T-helper 1 cell (primary cell): ENCODE measurements at regions not wholly inside any gene's neighbourhood (a gene's known extent, or its start where the extent isn't known, plus 50 kb on each side); places are given as distances from the start of the nearest gene placed in this dataset.

Source experiments
- DNase-seq, 5 donors: peaks; one replicate each; pipeline ENCODE4 v3.0.0-alpha.2; 2012 to 2020

DNA sequence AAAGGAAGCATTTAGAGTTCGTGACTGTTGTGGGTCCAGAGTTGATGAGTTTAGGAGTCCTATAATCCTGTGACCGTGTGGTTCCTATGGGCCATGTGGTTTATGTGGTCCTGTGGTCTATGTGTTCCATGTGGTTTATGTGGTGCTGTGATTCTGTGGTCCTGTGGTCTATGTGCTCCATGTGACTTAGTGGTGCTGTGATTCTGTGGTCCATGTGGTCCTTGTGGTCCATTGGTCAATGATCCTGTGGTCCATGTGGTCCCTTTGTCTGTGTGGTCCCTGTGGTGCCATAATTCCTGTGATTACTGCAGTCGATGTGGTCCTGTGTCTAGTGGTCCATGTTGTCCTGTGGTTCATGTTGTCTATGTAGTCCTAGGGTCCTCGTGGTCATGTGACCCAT is 167.3 kb downstream of the TMEM18 start:
- DNase-seq = no peak

DNA sequence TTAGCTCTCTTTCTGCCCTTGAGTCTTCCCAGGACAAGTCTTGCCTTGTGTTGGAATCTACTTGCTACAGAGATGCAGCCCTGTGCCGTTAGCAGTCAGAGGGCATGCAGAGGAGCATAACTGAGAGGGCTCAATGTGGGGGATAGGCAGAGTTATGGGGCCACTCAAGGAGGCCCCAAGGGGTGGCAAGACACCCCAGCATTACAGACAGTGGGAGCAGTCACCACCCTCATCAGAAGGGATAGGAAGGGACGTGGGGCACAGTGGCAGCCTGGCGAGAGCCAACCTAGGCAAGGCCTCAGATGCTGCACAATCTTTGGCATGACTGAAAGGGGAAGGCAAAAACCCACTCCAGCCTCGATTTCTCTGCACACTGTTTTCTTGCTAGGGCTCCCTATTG is 169.1 kb downstream of the TMEM18 start:
- no peak for DNase-seq

DNA sequence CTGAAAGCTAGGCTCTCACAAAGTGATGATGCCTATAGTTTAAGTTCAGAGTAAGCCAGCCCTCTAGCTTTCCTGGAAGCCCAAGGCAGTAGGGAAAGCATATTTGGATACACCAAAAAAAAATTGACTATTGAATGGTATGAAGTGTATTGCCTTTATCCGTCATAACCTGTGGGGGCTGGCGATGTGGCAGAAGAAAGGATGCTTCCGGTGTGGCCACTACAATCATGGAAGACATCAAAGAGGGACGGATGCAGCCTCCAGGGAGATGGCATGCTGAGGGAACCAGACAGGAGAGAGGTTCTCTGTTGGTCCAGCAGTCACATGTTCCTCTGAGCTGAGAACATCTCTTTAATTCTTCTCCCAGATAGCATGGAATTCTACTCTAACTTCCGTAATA is 170.3 kb downstream of the TMEM18 start:
- DNase-seq = no peak

DNA sequence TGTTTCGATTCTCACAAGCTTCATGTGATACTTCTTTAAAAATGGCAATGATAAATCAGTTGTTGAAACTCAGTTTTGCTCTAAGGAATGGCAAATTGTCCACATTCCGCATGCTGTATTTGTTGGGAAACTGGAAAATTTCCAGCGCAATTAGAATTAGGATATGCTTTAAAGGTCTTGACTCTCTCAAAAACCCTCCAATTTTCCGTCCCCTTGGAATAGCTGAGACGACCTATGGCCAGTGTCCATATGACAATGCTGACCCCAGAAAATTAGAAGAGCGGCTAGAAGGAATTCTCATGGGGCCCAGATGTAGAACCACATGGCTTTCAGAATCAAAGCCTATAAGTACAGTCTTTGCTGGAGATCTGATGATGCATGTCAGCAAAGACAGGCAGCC is 170.8 kb downstream of the TMEM18 start:
- no peak for DNase-seq

DNA sequence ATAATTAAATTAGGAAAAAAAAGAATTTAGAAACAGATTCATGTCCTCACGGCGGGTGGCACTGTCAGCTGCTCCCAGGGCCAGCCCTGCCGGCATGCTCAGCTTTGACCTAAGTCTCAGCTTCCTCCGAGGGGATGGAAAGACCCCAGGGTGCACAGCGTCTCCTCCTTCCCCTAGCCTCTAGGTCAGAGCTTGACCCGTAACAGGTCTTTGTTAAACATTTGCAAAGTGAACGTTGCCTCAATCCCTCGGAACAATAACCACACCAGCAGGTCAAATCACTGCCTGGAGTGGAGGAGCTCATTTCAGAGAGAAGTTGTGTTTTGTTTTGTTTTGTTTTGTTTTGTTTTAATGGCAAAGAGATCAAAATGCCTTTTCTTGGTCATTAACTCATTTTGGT is 171.3 kb downstream of the TMEM18 start:
- DNase-seq = no peak

DNA sequence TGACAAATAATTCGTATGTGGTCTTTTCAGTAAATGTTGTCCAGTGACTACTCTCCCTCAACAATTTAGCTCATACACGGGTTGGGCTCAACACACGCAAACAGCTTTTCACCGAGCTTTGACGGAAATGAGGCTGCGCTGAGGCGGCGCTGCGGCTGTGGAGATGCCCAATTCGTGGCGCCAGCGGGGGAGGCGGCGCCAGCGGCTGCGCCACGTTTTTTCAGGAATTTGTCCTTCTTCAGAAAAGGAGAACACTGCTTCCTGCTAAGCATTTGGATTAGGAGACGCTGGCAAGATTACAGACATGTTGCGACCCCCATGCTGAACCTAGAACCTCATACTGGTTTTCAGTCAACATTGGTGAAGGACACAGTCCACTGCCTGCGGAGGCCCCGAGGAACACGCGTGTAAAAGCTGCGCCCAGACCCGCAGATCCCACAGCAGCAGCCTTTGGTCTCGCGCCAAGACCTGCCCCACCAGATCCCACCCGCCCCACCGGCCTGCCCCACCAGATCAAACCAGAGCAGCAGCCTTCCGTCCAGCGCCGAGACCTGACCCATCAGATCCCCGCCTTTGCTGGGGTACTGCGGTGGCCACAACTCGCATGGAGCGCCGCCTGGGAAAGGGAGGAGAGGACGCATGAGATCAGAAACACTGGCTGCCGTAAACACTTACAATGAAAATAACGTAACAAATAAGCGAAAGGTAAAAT is 173.8 kb downstream of the TMEM18 start:
- DNase-seq = no peak

DNA sequence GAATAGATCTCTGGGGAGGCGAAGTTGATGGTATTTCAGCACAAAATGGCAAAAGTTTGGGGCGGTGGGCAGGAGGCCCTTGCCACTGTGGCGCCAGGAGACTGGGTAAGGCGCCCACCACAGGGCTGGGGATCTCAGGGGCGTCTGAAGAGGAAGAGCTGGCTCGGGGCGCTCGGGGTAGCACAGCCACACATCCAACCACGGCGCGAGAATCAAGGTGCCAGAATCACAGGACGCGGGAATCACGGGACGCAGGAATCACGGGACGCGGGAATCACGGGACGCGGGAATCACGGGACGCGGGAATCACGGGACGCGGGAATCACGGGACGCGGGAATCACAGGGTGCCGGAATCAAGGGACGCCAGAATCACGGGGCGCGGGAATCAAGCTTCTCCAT is 174.4 kb downstream of the TMEM18 start:
- DNase-seq = no peak

DNA sequence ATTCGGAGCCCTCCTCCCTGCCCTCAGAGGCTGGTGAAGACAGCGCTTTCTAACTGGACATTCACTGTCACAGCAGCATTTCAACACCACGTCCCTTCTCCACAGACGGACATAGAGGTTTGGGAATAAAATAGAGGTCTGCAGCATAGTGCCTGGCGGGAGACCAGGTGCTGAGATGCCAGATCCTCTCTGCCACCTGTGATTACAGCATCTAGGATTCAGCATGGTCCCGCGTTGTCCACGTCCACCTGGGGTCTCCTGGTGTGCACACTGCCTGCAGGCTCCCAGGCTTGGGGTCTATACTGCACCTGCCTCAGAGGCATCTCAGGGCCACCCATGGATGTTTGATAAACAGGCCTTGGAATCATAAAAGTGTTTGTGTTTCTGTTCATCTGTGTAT is 175.5 kb downstream of the TMEM18 start:
- no peak for DNase-seq

DNA sequence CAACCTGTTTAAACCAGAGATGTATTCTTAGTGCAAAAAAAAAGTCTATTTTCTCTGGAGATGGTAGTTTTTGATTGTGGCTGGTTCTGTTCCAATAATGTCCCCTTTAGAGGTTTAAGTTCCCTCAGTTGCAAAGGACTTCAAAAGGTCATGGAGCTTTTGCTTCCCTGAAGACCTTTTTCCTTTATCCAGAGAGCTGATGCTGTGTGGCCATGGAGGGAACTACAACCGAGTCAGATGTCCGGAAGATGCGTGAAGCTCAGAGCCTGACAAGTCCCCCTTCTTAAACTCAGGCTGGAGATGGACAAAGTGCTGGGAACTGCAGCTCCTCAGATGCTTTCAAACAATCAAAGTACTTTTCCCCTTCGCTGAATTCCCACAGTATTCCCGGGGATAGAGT is 176.1 kb downstream of the TMEM18 start:
- no peak for DNase-seq

DNA sequence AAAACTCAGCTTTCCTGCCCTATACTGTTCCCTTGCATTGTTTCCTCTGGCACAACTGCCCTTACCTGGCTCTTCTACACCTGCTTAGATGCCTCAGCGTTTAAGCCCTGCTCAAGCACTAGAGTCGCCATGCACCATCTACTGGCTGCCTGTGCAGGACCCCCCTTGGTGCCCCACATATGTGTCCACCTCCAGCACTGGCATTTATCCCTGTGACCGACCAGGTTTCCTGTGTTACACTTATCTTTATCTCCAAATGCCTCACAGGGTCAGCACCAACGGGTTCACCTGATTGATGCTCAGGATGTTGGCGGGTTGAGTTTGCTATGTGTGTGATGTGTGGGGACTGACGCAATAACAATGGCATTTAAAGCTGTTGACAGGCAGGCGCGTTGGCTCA is 177.5 kb downstream of the TMEM18 start:
- DNase-seq = no peak

DNA sequence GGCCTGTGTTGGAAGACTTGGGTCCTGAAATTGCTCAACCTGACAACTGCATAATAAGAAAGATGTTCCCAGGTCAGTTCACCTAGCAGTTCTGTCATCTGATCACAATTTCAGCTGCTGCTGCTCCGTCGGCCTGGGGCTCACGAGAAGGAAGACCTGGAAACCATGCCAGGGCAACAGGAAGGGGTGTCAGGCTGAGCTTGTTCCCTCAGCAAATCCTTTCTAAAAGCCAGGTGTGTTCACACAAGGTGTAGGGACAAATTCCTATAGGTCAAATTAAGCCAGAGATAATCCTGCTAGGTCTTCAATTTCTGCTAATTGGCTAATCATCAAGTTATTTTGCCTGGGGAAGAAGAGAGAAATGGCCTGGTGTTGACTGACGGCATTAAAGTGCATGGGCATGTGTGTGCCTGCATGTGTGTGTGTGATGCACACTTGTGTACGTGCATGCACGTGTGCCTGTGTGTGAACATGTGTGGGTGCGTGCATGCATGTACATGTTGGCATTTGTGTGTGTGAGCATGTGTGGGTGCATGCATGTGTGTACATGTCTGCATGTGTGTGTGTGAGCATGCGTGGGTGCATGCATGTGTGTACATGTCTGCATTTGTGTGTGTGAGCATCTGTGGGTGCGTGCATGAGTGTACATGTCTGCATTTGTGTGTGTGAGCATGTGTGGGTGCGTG is 178.6 kb downstream of the TMEM18 start:
- DNase-seq = no peak

DNA sequence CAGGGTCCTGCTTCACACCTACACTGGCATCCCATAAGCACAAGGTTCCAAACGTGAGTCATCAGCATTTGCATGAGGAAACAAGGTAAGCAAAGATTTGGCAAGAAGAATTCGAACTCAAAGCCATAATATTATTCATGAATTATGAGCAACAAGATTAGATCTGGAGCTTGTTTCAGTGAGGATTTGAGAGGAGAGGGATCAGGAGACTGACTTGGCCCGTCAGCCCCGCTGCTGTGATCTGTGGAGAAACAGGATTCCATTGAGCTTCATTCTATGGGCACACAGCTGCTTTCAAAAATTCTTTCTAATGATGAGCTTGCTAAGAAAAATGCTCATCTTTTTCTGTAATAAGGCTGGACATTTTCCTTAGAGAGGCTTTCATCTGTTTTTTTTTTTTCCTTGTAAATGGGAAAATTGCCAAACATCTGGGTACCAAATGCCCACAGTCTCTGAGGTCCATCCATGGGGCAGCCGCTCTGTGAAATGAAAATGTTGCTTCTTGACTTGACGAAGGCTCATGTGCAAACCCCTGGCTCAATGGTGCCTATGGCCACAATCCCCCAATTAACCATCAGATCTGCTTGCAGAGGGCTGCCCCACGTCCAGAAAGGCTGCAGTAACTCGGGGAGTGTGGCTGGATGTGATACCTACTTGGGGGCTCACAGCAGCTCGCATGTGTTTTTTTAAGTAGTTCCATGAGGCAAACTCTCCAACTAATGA is 179.3 kb downstream of the TMEM18 start:
- no peak for DNase-seq

DNA sequence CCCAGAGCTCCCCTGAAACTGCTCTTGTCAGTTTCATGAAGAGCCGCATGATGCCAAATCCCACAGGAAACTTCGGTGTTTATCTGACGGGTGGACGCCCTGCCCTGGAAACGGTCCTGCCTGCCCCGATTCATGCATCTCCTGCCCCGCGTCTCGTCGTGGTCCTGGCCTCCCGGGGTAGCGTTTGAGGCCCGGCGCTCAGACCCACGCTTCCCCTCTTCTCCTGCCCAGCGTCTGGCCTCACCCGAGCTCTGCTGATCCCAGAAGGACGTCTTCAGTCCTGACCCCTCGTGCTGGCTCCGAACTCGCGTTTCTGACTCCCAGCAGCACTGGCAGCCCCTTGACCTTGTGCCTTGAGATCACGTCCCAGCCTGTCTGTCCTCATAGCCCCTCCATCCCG is 180.5 kb downstream of the TMEM18 start:
- DNase-seq = no peak

DNA sequence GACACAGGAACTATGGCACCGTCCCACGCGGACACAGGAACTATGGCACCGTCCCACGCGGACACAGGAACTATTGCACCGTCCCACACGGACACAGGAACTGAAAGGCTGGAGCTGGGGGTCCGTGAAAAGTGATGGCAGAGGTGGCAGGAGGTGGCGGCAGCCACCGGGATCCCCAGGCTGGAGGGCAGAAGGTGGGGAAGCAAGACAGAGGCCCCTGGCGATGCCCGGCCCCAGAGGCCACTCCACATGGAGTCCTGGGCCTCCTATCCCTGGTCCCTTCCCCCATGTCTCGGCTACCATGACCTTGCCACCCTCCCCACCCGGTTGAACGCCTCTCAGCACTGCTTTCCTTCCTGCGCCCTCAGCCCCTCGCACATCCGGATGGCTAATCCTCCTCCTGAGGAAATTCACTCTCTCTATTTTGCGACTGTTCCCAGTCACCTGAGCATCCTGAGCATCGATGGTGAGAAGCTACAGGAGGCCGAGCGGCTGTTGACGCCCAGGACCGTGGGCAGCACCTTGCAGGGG is 181.4 kb downstream of the TMEM18 start:
- DNase-seq = no peak

DNA sequence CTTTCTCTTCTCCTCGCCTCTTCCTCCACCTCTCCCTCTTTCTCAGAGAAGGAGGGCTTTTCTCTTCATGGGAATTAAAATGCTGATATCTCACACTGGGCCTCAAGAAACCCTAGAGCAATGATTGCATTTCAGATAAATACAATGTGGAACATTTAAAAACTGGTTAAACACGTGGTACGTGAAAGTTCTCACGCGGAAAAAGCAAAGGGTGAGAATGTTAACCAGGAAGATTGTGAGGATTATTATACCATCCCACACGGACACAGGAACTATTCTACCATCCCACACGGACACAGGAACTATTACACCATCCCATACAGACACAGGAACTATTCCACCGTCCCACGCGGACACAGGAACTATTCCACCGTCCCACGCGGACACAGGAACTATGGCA is 182.4 kb downstream of the TMEM18 start:
- no peak for DNase-seq

DNA sequence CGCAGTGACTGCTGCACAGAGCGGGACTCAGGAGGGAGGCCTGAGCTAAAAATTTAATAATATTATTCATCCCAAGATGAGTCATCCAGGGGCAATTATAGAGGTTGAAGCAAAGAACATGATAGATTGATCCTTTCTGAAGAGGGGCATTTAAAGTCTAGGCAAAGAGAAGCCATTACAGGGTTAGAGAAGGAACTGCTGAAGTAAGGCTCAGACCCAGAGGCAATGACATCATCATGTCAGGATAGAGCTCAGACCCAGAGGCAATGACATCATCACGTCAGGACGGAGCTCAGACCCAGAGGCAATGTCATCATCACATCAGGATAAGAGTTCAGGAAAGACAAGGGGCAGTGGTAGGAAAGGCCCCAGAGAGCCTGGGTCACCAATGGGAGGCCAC is 184.0 kb downstream of the TMEM18 start:
- DNase-seq = no peak

DNA sequence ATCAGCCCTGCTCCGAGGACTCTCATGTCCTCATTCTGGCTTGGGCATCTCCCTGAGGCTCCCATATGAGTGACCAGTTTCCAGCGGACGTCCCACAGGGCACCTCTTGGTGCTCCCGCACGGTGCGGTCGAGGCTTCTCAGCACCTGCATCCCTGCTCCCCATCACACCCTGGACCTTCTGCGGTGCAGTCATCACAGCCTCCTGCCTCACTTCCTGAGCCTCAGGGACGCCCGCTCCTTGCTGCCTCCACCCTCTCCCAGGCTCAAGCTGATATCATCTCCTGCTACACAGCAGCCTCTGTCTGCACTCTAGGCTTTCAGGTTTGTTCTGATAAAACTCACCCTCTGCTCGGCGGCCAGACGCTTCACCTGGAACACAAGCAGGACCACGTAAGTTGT is 185.0 kb downstream of the TMEM18 start:
- no peak for DNase-seq

DNA sequence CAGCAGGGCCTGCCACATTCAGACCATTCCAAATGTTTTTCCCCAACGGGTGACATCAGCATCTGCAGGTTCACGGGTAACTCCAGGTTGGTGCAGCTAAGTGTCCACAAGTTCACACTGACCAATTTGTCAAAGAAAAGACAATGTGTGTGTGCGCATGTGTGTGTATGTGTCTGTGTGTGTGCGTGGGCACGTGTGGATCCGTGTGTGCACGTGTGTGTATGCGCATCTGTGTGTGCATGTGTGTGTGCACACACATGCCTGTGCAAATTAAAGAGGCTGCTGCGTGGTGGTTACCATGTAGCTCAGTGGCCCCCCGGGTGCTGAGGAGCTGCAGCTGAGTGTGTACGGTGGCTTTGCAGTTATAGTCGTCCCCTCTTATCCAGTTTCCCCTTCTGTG is 187.4 kb downstream of the TMEM18 start:
- DNase-seq = no peak

DNA sequence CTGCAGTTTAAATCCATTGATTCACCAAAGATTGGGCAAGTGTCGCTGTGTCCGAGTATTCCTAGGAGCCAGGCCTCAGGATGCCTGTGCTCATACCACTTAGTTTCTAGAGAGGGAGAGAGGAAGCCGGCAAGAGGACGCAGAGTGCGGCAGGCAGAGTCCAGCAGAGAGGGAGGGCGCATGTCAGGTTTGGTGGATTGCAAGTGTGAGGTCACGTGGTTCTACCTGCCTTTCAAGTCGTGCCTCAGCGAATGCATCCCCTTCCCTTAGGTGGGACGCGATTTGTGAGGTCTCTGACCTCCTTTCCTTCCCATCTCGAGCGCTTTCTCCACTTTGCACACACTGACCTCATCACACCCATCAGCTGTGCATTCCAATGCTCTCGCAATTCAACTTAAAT is 188.1 kb downstream of the TMEM18 start:
- no peak for DNase-seq

DNA sequence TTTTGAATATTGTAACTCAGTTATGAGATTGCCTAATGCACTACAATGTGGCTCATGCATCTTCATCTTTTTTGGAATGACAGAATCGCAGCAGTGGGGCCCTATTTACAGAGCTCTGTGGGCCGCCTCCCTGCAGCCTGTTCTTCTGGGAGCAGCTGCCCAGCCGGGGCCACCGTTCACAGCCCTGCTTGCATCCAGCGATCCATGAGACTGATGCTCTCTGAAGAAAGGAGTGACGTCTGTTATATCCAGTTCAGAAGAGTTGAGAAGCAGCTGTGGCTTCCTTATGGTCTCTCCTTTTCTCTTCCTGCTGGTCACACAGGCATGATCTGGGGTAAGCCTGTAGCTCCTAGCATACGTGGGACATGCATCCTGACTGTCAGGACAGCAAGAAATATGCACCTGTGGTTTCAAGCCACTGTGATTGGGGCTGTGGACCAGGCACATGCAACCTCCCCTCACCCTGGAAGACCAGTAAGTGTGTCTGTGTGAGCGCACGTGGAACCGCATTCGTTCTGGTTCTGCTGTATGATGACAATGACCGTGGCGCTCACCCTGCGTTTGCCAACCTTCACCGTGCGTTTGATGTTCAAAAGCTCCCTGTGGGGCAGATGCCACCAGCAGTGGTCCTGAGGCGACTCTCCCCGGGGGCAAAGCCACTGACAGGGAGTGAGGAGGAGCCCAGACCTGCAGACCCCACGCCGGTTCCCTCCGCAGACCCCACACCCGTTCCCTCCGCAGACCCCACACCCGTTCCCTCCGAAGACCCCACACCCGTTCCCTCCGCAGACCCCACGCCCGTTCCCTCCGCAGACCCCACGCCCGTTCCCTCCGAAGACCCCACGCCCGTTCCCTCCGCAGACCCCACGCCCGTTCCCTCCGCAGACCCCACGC is 189.8 kb downstream of the TMEM18 start:
- DNase-seq = no peak

DNA sequence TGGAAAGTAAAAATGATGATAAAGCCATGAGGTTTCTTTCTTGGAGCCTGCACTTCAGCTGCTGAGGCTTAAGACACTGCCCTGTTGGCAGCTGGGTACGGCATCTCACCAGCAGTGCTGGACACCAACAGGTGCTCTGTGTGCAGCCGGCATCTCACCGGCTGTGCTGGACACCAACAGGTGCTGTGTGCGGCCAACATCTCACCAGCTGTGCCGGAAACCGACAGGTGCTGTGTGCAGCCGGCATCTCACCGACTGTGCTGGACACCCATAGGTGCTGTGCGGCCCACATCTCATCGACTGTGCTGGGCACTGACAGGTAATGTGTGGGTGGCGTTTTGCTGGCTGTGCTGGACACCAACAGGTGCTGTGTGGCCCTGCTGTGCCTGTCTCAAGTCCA is 190.8 kb downstream of the TMEM18 start:
- DNase-seq = no peak

DNA sequence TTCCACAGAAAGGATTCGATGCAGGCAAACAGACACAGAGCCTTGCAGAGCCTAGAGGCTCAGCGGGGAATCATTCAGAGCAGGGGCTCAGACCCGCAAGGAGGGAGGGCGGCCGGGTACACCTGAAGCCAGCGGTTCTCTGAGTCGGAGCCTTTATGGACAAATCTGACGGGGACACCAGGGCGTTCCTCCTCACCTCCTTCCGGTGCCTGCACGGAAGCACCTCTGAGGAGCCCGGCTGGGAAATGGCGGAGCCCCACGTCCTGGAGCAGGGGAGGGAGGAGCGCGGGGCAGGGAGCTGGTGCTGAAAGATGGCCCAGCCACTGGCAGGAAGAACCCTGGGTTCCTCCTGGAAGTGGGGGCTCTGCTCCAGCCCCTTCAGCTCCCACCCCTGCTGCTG is 193.5 kb upstream of the ALKAL2 start:
- DNase-seq = no peak
